ENCODE measurements at regions not wholly inside any gene's neighbourhood (a gene's known extent, or its start where the extent isn't known, plus 50 kb on each side); places are given as distances from the start of the nearest gene placed in this dataset.

- TF ChIP-seq POLR2A (IDR thresholded peaks at IDR 0.05; ENCODE audit: low read depth, low read length) (no peak), POLR2AphosphoS5 (IDR thresholded peaks at IDR 0.05; ENCODE audit: low read depth, low read length) (no peak), TAF1 (IDR thresholded peaks at IDR 0.05; ENCODE audit: borderline replicate concordance, low read depth, low read length) (no peak)
- no peak for FAIRE-seq
- no peak for DNase-seq (ENCODE audit: insufficient read length)
These were observed 478.5 kb upstream of the EPHA3 start for GRCh38 chr3:88628901-88629300.

- FAIRE-seq (no peak), DNase-seq (ENCODE audit: insufficient read length) (no peak)
- TF ChIP-seq TAF1 (IDR thresholded peaks at IDR 0.05; ENCODE audit: borderline replicate concordance, low read depth, low read length) (no peak), POLR2AphosphoS5 (IDR thresholded peaks at IDR 0.05; ENCODE audit: low read depth, low read length) (no peak), POLR2A (IDR thresholded peaks at IDR 0.05; ENCODE audit: low read depth, low read length) (no peak)
These were observed 475.2 kb upstream of the EPHA3 start for GRCh38 chr3:88632226-88632625.

DNA sequence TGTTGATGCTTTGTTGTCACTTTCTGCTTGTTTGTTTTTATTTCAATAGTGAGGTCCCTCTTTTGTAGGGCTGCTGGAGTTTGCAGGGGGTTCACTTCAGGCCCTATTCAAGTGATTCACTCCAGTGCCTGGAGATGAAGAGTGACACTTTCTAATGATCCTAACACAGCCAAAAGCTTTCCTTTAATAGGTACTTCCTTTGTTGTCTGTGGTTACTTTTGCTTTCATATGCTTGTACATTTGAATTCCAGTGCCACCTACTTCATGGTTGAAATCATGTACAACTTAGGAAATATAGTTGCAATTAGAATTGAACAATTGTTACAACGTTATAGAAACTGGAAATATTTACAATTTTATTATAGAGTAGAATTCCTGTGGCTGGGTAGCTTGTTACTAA lies 466.8 kb upstream of the EPHA3 start:
- TF ChIP-seq POLR2AphosphoS5 (IDR thresholded peaks at IDR 0.05; ENCODE audit: low read depth, low read length) (no peak), TAF1 (IDR thresholded peaks at IDR 0.05; ENCODE audit: borderline replicate concordance, low read depth, low read length) (no peak), POLR2A (IDR thresholded peaks at IDR 0.05; ENCODE audit: low read depth, low read length) (no peak)
- FAIRE-seq (no peak), DNase-seq (ENCODE audit: insufficient read length) (no peak)

DNA sequence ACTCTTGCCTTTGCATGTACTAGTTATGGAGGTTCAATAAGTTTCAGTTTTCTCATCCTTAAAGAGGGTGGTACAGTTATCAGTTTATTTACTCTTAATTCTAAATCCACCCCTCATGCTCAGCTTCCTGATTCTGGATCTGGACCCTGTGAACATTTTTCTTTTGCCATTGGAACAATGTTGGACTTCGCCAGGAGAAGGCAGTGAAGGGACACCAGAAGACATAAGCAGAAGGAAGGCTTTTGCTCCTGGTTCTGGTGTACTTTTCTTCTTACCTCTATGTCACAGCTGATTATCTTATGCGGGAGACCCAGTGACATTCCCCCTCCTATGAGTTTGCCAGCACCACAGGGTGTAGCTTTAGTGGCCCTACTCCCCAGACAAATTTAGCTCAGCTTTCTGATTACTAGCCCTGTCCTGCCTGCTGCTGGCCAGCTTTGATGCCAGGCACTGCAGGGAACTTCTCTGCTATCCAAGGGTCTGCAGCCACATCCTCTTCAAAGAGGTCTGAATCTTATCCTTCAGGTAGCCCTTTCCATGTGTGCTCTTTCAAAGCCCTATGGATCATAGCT lies 466.3 kb upstream of the EPHA3 start:
- no peak for FAIRE-seq
- DNase-seq (ENCODE audit: insufficient read length) = no peak
- TF ChIP-seq POLR2A (IDR thresholded peaks at IDR 0.05; ENCODE audit: low read depth, low read length) (no peak), TAF1 (IDR thresholded peaks at IDR 0.05; ENCODE audit: borderline replicate concordance, low read depth, low read length) (no peak), POLR2AphosphoS5 (IDR thresholded peaks at IDR 0.05; ENCODE audit: low read depth, low read length) (no peak)

- DNase-seq (ENCODE audit: insufficient read length) (no peak), FAIRE-seq (no peak)
- TF ChIP-seq POLR2AphosphoS5 (IDR thresholded peaks at IDR 0.05; ENCODE audit: low read depth, low read length) (no peak), TAF1 (IDR thresholded peaks at IDR 0.05; ENCODE audit: borderline replicate concordance, low read depth, low read length) (no peak), POLR2A (IDR thresholded peaks at IDR 0.05; ENCODE audit: low read depth, low read length) (no peak)
These were observed 450.0 kb upstream of the EPHA3 start for GRCh38 chr3:88657459-88657858.

DNA sequence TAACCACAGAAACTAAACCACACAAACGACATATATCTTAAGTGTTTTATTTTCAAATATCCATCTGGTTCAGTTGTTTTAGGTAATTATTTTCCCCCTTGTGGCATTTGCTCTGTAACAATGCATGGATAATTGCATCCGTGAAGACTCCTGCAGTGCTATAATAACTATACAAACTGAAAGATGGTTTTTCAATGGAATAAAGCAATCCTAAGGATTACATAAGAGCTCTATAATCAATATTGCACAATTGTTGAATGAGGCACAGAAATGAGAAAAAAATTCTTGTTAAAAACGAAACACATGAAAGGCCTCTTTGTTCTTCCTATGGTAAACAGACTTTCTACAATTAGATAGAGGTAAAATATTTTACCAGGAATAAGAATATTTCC lies 446.0 kb upstream of the EPHA3 start:
- FAIRE-seq (no peak), DNase-seq (ENCODE audit: insufficient read length) (no peak)
- TF ChIP-seq POLR2A (IDR thresholded peaks at IDR 0.05; ENCODE audit: low read depth, low read length) (no peak), TAF1 (IDR thresholded peaks at IDR 0.05; ENCODE audit: borderline replicate concordance, low read depth, low read length) (no peak), POLR2AphosphoS5 (IDR thresholded peaks at IDR 0.05; ENCODE audit: low read depth, low read length) (no peak)

GRCh38 chr3:88668180-88668579 lies 439.2 kb upstream of the EPHA3 start:
- DNase-seq (ENCODE audit: insufficient read length) = no peak
- TF ChIP-seq TAF1 (IDR thresholded peaks at IDR 0.05; ENCODE audit: borderline replicate concordance, low read depth, low read length) (no peak), POLR2AphosphoS5 (IDR thresholded peaks at IDR 0.05; ENCODE audit: low read depth, low read length) (no peak), POLR2A (IDR thresholded peaks at IDR 0.05; ENCODE audit: low read depth, low read length) (no peak)
- FAIRE-seq = no peak

DNA sequence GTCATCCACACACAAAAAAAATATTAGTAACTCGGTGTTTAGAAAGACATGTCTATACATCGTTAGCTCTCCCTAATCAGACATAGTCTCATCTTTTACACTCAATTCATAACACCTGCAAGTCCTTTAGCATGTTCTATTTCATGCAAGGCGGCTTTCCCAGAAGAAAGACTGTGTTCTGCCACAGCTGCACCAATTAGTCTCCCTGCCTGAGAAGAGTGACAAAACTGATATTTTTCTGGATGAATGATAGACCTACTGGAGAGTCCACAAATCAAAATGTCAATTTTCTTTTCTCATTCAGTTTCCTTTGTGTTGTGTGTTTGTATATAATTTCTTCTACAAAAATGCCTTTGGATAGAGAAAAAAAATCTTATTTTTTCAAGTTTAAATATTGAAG lies 435.8 kb upstream of the EPHA3 start:
- FAIRE-seq = no peak

DNA sequence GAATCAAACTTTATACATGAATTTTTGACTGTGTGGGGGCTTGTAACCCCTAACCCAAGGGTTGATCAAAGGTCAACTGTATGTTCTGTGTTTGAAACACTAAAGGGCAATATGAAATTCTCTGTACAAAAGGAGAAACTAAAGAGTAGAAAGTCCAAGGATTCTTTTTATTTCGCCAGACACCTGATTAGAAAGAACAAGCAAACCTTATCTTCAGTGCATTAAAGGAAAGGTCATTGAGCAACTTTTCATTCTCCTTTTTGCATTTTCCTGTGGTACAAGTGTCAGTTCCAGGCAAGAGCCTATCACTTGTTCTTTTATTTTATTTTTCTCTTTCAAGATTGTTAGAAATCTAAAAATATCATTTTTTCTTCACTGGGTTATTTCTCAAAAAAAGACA lies 430.1 kb upstream of the EPHA3 start:
- FAIRE-seq (no peak), DNase-seq (ENCODE audit: insufficient read length) (no peak)
- TF ChIP-seq POLR2AphosphoS5 (IDR thresholded peaks at IDR 0.05; ENCODE audit: low read depth, low read length) (no peak), TAF1 (IDR thresholded peaks at IDR 0.05; ENCODE audit: borderline replicate concordance, low read depth, low read length) (no peak), POLR2A (IDR thresholded peaks at IDR 0.05; ENCODE audit: low read depth, low read length) (no peak)

More for the DNA sequence above, 435.8 kb upstream of the EPHA3 start:
- DNase-seq (ENCODE audit: insufficient read length) = no peak
- TF ChIP-seq POLR2A (IDR thresholded peaks at IDR 0.05; ENCODE audit: low read depth, low read length) (no peak), POLR2AphosphoS5 (IDR thresholded peaks at IDR 0.05; ENCODE audit: low read depth, low read length) (no peak), TAF1 (IDR thresholded peaks at IDR 0.05; ENCODE audit: borderline replicate concordance, low read depth, low read length) (no peak)

DNA sequence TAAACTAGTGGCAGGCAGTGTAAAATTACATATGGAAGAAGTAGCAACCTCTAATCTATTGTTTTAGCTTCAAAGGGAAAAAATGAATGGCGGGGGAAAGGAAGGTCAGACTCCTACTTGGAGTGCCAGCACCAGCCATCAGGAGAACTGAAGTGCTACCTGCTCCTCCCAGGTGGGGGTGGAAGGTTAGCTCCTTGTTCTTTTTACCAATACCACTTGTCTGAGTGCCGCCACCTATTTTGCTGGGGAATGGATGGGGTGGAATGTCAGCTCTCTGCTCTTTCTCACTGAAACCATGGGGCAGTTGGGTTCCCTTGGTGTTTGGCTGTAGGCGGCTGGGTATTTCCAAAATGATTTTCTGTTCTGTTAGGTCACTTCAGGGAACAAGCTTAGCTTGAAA lies 428.7 kb upstream of the EPHA3 start:
- no peak for FAIRE-seq
- no peak for TF ChIP-seq TAF1 (IDR thresholded peaks at IDR 0.05; ENCODE audit: borderline replicate concordance, low read depth, low read length)
- TF ChIP-seq POLR2AphosphoS5 (IDR thresholded peaks at IDR 0.05; ENCODE audit: low read depth, low read length) = no peak
- TF ChIP-seq POLR2A (IDR thresholded peaks at IDR 0.05; ENCODE audit: low read depth, low read length) = no peak
- no peak for DNase-seq (ENCODE audit: insufficient read length)

DNA sequence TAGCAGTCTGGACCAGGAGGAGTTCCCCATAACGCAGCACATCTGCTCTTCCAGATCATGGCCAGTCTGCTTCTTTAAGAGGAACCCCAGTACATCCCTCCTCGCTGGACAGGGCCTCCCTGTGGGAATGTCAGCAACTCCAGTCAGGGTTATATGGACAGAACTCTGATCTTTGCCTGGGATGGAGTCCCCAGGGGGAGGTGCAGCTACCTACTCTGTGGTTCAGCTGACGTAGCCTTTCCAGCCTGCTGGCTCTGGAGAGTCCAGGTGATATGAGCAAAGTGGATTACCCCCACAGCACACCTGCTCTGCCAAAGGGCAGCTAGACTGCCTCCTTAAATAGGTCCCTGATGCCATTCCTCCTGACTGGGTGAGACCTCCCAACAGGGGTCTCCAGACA lies 417.1 kb upstream of the EPHA3 start:
- no peak for FAIRE-seq
- no peak for DNase-seq (ENCODE audit: insufficient read length)
- TF ChIP-seq POLR2A (IDR thresholded peaks at IDR 0.05; ENCODE audit: low read depth, low read length) = no peak
- TF ChIP-seq POLR2AphosphoS5 (IDR thresholded peaks at IDR 0.05; ENCODE audit: low read depth, low read length) = no peak
- no peak for TF ChIP-seq TAF1 (IDR thresholded peaks at IDR 0.05; ENCODE audit: borderline replicate concordance, low read depth, low read length)

DNA sequence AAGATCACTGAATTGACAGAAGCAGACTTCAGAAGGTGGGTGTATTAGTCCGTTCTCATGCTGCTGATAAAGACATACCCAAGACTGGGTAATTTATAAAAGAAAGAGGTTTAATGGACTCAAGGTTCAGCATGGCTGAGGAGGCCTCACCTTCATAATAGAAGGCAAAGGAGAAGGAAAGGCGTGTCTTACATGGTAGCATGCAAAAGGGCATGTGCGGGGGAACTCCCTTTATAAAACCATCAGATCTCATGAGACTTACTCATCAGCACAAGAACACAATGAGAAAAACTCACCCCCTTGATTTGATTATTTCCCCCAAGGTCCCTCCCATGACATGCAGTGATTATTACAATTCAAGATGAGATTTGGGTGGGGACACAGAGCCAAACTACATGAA lies 416.3 kb upstream of the EPHA3 start:
- no peak for FAIRE-seq
- no peak for DNase-seq (ENCODE audit: insufficient read length)
- no peak for TF ChIP-seq POLR2AphosphoS5 (IDR thresholded peaks at IDR 0.05; ENCODE audit: low read depth, low read length)
- TF ChIP-seq TAF1 (IDR thresholded peaks at IDR 0.05; ENCODE audit: borderline replicate concordance, low read depth, low read length) = no peak
- no peak for TF ChIP-seq POLR2A (IDR thresholded peaks at IDR 0.05; ENCODE audit: low read depth, low read length)

All from GM12892 (cell line).